ENCODE measurements at regions not wholly inside any gene's neighbourhood (a gene's known extent, or its start where the extent isn't known, plus 50 kb on each side); places are given as distances from the start of the nearest gene placed in this dataset.

- DNase-seq (ENCODE audit: low read depth, low spot score): peak; percentile 31
Measured at GRCh38 chrX:125786316-125786715, 379.8 kb downstream of the DCAF12L2 start.

- no peak for DNase-seq (ENCODE audit: low read depth, low spot score)
Measured at GRCh38 chrX:125791787-125792186, 374.3 kb downstream of the DCAF12L2 start.

GRCh38 chrX:125810856-125811255, 355.2 kb downstream of the DCAF12L2 start:
- DNase-seq (ENCODE audit: low read depth, low spot score): peak; percentile 51

GRCh38 chrX:125826080-125826479, 340.0 kb downstream of the DCAF12L2 start:
- DNase-seq (ENCODE audit: low read depth, low spot score): peak; percentile 1

- no peak for DNase-seq (ENCODE audit: low read depth, low spot score)
Measured at GRCh38 chrX:125826774-125827451, 339.2 kb downstream of the DCAF12L2 start.

- no peak for DNase-seq (ENCODE audit: low read depth, low spot score)
Measured at GRCh38 chrX:125846271-125846670, 319.8 kb downstream of the DCAF12L2 start.

- DNase-seq (ENCODE audit: low read depth, low spot score): no peak
Measured at GRCh38 chrX:125850693-125851092, 315.4 kb downstream of the DCAF12L2 start.

GRCh38 chrX:125883169-125883568, 282.9 kb downstream of the DCAF12L2 start:
- no peak for DNase-seq (ENCODE audit: low read depth, low spot score)

GRCh38 chrX:125894947-125895346, 271.1 kb downstream of the DCAF12L2 start:
- no peak for DNase-seq (ENCODE audit: low read depth, low spot score)

- no peak for DNase-seq (ENCODE audit: low read depth, low spot score)
Measured at GRCh38 chrX:125895518-125895917, 270.6 kb downstream of the DCAF12L2 start.

- DNase-seq (ENCODE audit: low read depth, low spot score): no peak
Measured at GRCh38 chrX:125926295-125926694, 239.8 kb downstream of the DCAF12L2 start.

GRCh38 chrX:125940985-125941384, 225.1 kb downstream of the DCAF12L2 start:
- no peak for DNase-seq (ENCODE audit: low read depth, low spot score)

GRCh38 chrX:125947501-125947900, 218.6 kb downstream of the DCAF12L2 start:
- peak; percentile 4 for DNase-seq (ENCODE audit: low read depth, low spot score)

- no peak for DNase-seq (ENCODE audit: low read depth, low spot score)
Measured at GRCh38 chrX:125952973-125953372, 213.1 kb downstream of the DCAF12L2 start.

GRCh38 chrX:125953814-125954213, 212.3 kb downstream of the DCAF12L2 start:
- no peak for DNase-seq (ENCODE audit: low read depth, low spot score)

GRCh38 chrX:125954236-125954635, 211.9 kb downstream of the DCAF12L2 start:
- DNase-seq (ENCODE audit: low read depth, low spot score): no peak

GRCh38 chrX:125977851-125978250, 188.2 kb downstream of the DCAF12L2 start:
- no peak for DNase-seq (ENCODE audit: low read depth, low spot score)

- DNase-seq (ENCODE audit: low read depth, low spot score): peak; percentile 19
Measured at GRCh38 chrX:125998432-125998831, 167.7 kb downstream of the DCAF12L2 start.

GRCh38 chrX:126027229-126027628, 138.9 kb downstream of the DCAF12L2 start:
- DNase-seq (ENCODE audit: low read depth, low spot score): no peak

GRCh38 chrX:126030021-126030420, 136.1 kb downstream of the DCAF12L2 start:
- no peak for DNase-seq (ENCODE audit: low read depth, low spot score)

- no peak for DNase-seq (ENCODE audit: low read depth, low spot score)
Measured at GRCh38 chrX:126063984-126064383, 102.1 kb downstream of the DCAF12L2 start.

GRCh38 chrX:126064901-126065541, 101.1 kb downstream of the DCAF12L2 start:
- DNase-seq (ENCODE audit: low read depth, low spot score): no peak

GRCh38 chrX:126065901-126066660, 100.0 kb downstream of the DCAF12L2 start:
- DNase-seq (ENCODE audit: low read depth, low spot score): no peak
